Caco-2 (cell line): ENCODE measurements at regions not wholly inside any gene's neighbourhood (a gene's known extent, or its start where the extent isn't known, plus 50 kb on each side); places are given as distances from the start of the nearest gene placed in this dataset.

Source experiments
- BruUV-seq: library from RNA; stranded (reverse); fragments of 400-500 nt; replicated peaks from 2 replicates; lab custom pipeline; 2021; lab: Mats Ljungman, UMichigan
- CTCF ChIA-PET: fragments of 300-600 bp; sonication (Branson Sonifier 250); formaldehyde crosslinking; loops from one replicate; lab custom pipeline; 2022; ENCODE audit warnings: antibody characterized with exemption; lab: Charles Lee
- POLR2A ChIA-PET: fragments of 300-600 bp; sonication (Branson Sonifier 250); formaldehyde crosslinking; loops from one replicate; lab custom pipeline; 2022; ENCODE audit warnings: antibody characterized with exemption; lab: Charles Lee
- DNase-seq, 2 experiments: peaks; one replicate each; pipeline versions ENCODE4 v3.0.0 to v3.0.0-alpha.2; 2020 to 2022
- H3K27me3 ChIP-seq: replicated peaks from 2 replicates; pipeline ENCODE4 v1.6.0; 2011; ENCODE audit warnings: low read length; ENCODE audit not compliant: control insufficient read depth, insufficient read depth
- H3K36me3 ChIP-seq: 2 replicates; pipeline ENCODE4 v1.5.1; 2011; ENCODE audit warnings: low read length; ENCODE audit not compliant: control insufficient read depth, insufficient read depth
- H3K4me1 ChIP-seq: fragments of 250-450 bp; sonication (Bioruptor Pico); 2 replicates; pipeline ENCODE4 v1.5.1; 2020; ENCODE audit warnings: mild to moderate bottlenecking
- H3K4me3 ChIP-seq: 2 replicates; pipeline ENCODE4 v1.5.1; 2011; ENCODE audit warnings: low read depth, mild to moderate bottlenecking, control low read depth, low read length
- H3K9me3 ChIP-seq: fragments of 250-450 bp; sonication (Bioruptor Pico); 2 replicates; pipeline ENCODE4 v1.5.1; 2020; ENCODE audit warnings: mild to moderate bottlenecking, moderate library complexity
- H3K27ac Mint-ChIP-seq: one replicate; pipeline ENCODE4 v1.8.0; 2022; ENCODE audit warnings: mixed read lengths; ENCODE audit not compliant: unreplicated experiment
- H3K27me3 Mint-ChIP-seq: one replicate; pipeline ENCODE4 v1.8.0; 2022; ENCODE audit warnings: mixed read lengths; ENCODE audit not compliant: insufficient read depth, unreplicated experiment
- H3K36me3 Mint-ChIP-seq: one replicate; pipeline ENCODE4 v1.8.0; 2022; ENCODE audit warnings: mild to moderate bottlenecking, mixed read lengths; ENCODE audit not compliant: insufficient read depth, unreplicated experiment
- H3K4me1 Mint-ChIP-seq: one replicate; pipeline ENCODE4 v1.8.0; 2022; ENCODE audit warnings: low read depth, mixed read lengths; ENCODE audit not compliant: unreplicated experiment
- H3K4me3 Mint-ChIP-seq: one replicate; pipeline ENCODE4 v1.8.0; 2022; ENCODE audit warnings: mild to moderate bottlenecking, moderate library complexity, mixed read lengths; ENCODE audit not compliant: unreplicated experiment
- H3K9me3 Mint-ChIP-seq: one replicate; pipeline ENCODE4 v1.8.0; 2022; ENCODE audit warnings: mixed read lengths; ENCODE audit not compliant: unreplicated experiment
- CTCF ChIP-seq, 2 experiments: fragments of 200-600 bp in 1 of 2; IDR thresholded peaks; 1 replicate in 1 of 2; 2 replicates in 1 of 2; pipeline versions ENCODE4 v1.5.1 to v1.8.0; 2011 to 2022; ENCODE audit warnings: antibody characterized with exemption in 1 of 2, control low read depth in 1 of 2, inconsistent platforms in 1 of 2, low read depth in 1 of 2, low read length in 1 of 2, mild to moderate bottlenecking in 1 of 2, moderate library complexity in 1 of 2; ENCODE audit not compliant: insufficient read depth in 1 of 2, severe bottlenecking in 1 of 2, unreplicated experiment in 1 of 2
- intact Hi-C: fragments of 100-400 bp; cut with micrococcal nuclease; formaldehyde crosslinking; loops from one replicate; pipeline ENCODE4 v1.10.0; 2022; ENCODE audit not compliant: unreplicated experiment

DNA sequence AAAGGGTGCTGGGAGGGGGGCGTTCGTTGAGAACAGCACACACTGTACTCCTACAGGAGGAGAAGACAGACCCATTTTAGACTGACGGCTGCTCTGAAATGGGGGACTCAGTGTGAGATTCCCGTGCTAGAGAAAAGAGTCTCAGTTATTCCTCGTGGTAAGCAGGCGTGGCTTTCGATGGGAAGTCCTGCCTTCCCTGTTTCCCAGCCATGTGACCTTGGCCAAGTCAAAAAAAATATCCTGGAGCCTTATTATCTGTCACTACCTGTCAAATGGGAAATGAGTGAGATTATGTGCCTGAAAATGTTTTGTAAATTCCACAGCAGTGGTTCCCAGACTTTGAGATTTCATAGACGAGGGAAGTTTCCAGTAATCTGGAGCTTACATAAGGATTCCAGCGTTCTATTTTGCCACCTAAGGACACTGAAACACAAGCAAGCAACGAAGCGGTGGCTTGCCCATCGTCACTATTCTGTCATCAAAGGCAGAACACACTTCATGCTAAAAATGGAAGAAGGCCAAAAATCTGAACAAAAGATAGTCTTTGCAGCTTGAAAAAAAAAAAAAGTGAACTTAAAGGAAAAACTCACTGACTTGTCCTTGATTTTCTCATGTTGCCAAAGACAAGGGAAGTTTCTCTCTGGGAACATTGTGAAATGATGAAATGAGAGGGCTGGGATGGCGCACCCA lies 253.4 kb upstream of the RPL38 start:
- Mint-ChIP-seq H3K4me1 (no peaks in the 10 kb centered on the region), H3K27ac (no peak overlapping the region), H3K27me3 (peaks cover 3% of the 10 kb centered on the region), H3K4me3 (no peak overlapping the region), H3K36me3 (no peaks in the 10 kb centered on the region), H3K9me3 (no peaks in the 10 kb centered on the region)
- CTCF ChIA-PET = interaction anchor here (0.6 to 1.1 kb wide), 3 partner anchors 108 to 787 kb away, joined by 3 to 4 read pairs (median 3); partner anchors contain the start of gene RAB37
- H3K4me3 ChIP-seq = no peak overlapping the region
- POLR2A ChIA-PET = no interaction called here
- H3K9me3 ChIP-seq = 0 out of 2 replicates have a peak, but pooled peaks cover 4% of the 10 kb centered on the region
- H3K27me3 ChIP-seq = no peaks in the 10 kb centered on the region
- TF ChIP-seq CTCF (IDR thresholded peaks at IDR 0.05; ENCODE audit: insufficient read depth in 1 of 2, low read depth in 1 of 2, low read length in 1 of 2, severe bottlenecking in 1 of 2, unreplicated experiment in 1 of 2) = no peak
- H3K4me1 ChIP-seq = no peaks in the 10 kb centered on the region
- H3K36me3 ChIP-seq = no peaks in the 10 kb centered on the region
- no TSS peak for BruUV-seq
- no peak for DNase-seq
- intact Hi-C loops = no loop called here

- no TSS peak for BruUV-seq
- H3K36me3 ChIP-seq = no peaks in the 10 kb centered on the region
- H3K27ac Mint-ChIP-seq = no peak overlapping the region
- H3K9me3 ChIP-seq = 0 out of 2 replicates have a peak, but pooled peaks cover 4% of the 10 kb centered on the region
- POLR2A ChIA-PET = no interaction called here
- no peaks in the 10 kb centered on the region for H3K36me3 Mint-ChIP-seq
- intact Hi-C loops = no loop called here
- H3K4me1 Mint-ChIP-seq = no peaks in the 10 kb centered on the region
- H3K4me3 Mint-ChIP-seq = no peak overlapping the region
- H3K4me1 ChIP-seq = no peaks in the 10 kb centered on the region
- no peak for DNase-seq
- no peak for TF ChIP-seq CTCF (IDR thresholded peaks at IDR 0.05; ENCODE audit: insufficient read depth in 1 of 2, low read depth in 1 of 2, low read length in 1 of 2, severe bottlenecking in 1 of 2, unreplicated experiment in 1 of 2)
- no peaks in the 10 kb centered on the region for H3K27me3 ChIP-seq
- H3K27me3 Mint-ChIP-seq = peaks cover 3% of the 10 kb centered on the region
- no peak overlapping the region for H3K4me3 ChIP-seq
- H3K9me3 Mint-ChIP-seq = no peaks in the 10 kb centered on the region
- CTCF ChIA-PET = interaction anchor here (0.6 kb wide), 1 partner anchor 116 kb away, joined by 3 read pairs; no protein-coding TSS in a partner anchor
Observed at GRCh38 chr17:73950593-73950914, 252.9 kb upstream of the RPL38 start.

- ChIA-PET CTCF (no interaction called here), POLR2A (no interaction called here)
- BruUV-seq = no TSS peak
- Mint-ChIP-seq H3K9me3 (no peaks in the 10 kb centered on the region), H3K36me3 (no peaks in the 10 kb centered on the region), H3K4me1 (no peaks in the 10 kb centered on the region), H3K4me3 (no peak overlapping the region), H3K27ac (no peak overlapping the region), H3K27me3 (peaks cover 2% of the 10 kb centered on the region)
- DNase-seq = no peak
- Histone ChIP-seq H3K4me3 (no peak overlapping the region), H3K36me3 (no peaks in the 10 kb centered on the region), H3K27me3 (no peaks in the 10 kb centered on the region), H3K4me1 (peaks cover 8% of the 10 kb centered on the region), H3K9me3 (0 out of 2 replicates have a peak, but pooled peaks cover 4% of the 10 kb centered on the region)
- TF ChIP-seq CTCF (IDR thresholded peaks at IDR 0.05; ENCODE audit: insufficient read depth in 1 of 2, low read depth in 1 of 2, low read length in 1 of 2, severe bottlenecking in 1 of 2, unreplicated experiment in 1 of 2) = no peak
- intact Hi-C loops = no loop called here
Observed at GRCh38 chr17:73952082-73952479, 251.4 kb upstream of the RPL38 start.
